Progenitor cell of endocrine pancreas (in vitro differentiated cells): ENCODE measurements at regions not wholly inside any gene's neighbourhood (a gene's known extent, or its start where the extent isn't known, plus 50 kb on each side); places are given as distances from the start of the nearest gene placed in this dataset.

Source experiments
- DNase-seq: peaks from one replicate; pipeline ENCODE4 v3.0.0; 2021; ENCODE audit warnings: low spot score; ENCODE audit not compliant: unreplicated experiment
- H3K27ac Mint-ChIP-seq: 2 replicates; pipeline ENCODE4 v1.8.0; 2021; ENCODE audit warnings: mild to moderate bottlenecking, moderate library complexity, mixed read lengths
- H3K27me3 Mint-ChIP-seq: 2 replicates; pipeline ENCODE4 v1.8.0; 2021; ENCODE audit warnings: mixed read lengths
- H3K36me3 Mint-ChIP-seq: 2 replicates; pipeline ENCODE4 v1.8.0; 2022; ENCODE audit warnings: mixed read lengths; ENCODE audit not compliant: insufficient read depth
- H3K4me1 Mint-ChIP-seq: 2 replicates; pipeline ENCODE4 v1.8.0; 2021; ENCODE audit warnings: low read depth, mixed read lengths
- H3K4me3 Mint-ChIP-seq: 2 replicates; pipeline ENCODE4 v1.8.0; 2021; ENCODE audit warnings: low read depth, mild to moderate bottlenecking, moderate library complexity, mixed read lengths
- H3K9me3 Mint-ChIP-seq: 2 replicates; pipeline ENCODE4 v1.8.0; 2021; ENCODE audit warnings: low read depth, mixed read lengths
- TF ChIP-seq, protein P1 (sequence below): fragments of 200-600 bp; sonication (generic); IDR thresholded peaks from one replicate; pipeline ENCODE4 v1.5.0; 2021; ENCODE audit warnings: antibody characterized with exemption, mild to moderate bottlenecking; ENCODE audit not compliant: unreplicated experiment

- TF ChIP-seq, protein P1, sequence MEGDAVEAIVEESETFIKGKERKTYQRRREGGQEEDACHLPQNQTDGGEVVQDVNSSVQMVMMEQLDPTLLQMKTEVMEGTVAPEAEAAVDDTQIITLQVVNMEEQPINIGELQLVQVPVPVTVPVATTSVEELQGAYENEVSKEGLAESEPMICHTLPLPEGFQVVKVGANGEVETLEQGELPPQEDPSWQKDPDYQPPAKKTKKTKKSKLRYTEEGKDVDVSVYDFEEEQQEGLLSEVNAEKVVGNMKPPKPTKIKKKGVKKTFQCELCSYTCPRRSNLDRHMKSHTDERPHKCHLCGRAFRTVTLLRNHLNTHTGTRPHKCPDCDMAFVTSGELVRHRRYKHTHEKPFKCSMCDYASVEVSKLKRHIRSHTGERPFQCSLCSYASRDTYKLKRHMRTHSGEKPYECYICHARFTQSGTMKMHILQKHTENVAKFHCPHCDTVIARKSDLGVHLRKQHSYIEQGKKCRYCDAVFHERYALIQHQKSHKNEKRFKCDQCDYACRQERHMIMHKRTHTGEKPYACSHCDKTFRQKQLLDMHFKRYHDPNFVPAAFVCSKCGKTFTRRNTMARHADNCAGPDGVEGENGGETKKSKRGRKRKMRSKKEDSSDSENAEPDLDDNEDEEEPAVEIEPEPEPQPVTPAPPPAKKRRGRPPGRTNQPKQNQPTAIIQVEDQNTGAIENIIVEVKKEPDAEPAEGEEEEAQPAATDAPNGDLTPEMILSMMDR, result no peak
- no peak for DNase-seq
- Mint-ChIP-seq H3K4me1 (peaks cover 6% of the 10 kb centered on the region), H3K27me3 (no peaks in the 10 kb centered on the region), H3K27ac (no peak overlapping the region), H3K4me3 (no peak overlapping the region), H3K9me3 (no peaks in the 10 kb centered on the region), H3K36me3 (no peaks in the 10 kb centered on the region)
Measured at GRCh38 chr10:62459072-62459471, 84.9 kb downstream of the ZNF365 start.

DNA sequence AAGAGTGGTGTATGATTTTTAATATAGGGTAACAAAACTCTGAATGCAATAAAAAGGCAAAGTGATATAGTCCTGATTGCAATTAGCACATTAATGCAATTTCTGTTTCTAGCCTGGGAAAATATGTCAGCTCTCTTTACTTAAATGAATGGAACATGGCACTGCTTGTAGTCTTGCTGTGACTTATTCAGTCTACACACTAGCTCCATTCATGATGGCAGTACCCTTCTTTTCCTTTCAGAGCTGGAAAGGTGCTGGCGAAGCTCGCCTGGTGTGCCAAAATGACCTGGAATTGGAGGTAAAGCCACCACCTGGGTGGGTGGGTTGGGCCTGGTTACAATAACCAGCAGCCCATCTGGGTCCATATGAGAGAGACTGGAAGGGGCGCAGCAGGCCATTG is 85.3 kb downstream of the ZNF365 start:
- no peak overlapping the region for H3K27ac Mint-ChIP-seq
- peaks cover 6% of the 10 kb centered on the region for H3K4me1 Mint-ChIP-seq
- no peaks in the 10 kb centered on the region for H3K27me3 Mint-ChIP-seq
- H3K4me3 Mint-ChIP-seq, result no peak overlapping the region
- H3K9me3 Mint-ChIP-seq, result no peaks in the 10 kb centered on the region
- TF ChIP-seq, protein P1, result no peak
- no peaks in the 10 kb centered on the region for H3K36me3 Mint-ChIP-seq
- no peak for DNase-seq

DNA sequence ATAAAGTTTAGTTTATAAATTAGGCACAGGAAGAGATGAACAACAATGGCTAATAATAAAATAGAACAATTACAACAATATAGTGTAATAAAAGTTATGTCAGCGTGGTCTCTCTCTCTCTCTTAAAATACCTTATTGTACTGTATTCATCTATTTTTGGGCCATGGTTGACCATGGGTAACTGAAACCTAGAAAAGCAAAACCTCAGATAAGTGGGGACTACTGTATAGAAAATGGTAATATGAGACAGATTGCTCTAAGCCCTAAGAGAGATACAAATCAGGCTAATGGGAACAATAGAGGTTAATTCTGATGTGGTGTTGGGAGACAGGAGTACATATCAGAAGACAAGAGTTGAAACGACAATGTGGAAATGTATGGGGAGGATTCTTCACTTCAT is 86.2 kb downstream of the ZNF365 start:
- no peaks in the 10 kb centered on the region for H3K36me3 Mint-ChIP-seq
- H3K4me3 Mint-ChIP-seq, result no peak overlapping the region
- no peak overlapping the region for H3K27ac Mint-ChIP-seq
- no peaks in the 10 kb centered on the region for H3K27me3 Mint-ChIP-seq
- no peaks in the 10 kb centered on the region for H3K9me3 Mint-ChIP-seq
- TF ChIP-seq, protein P1, result no peak
- no peaks in the 10 kb centered on the region for H3K4me1 Mint-ChIP-seq
- DNase-seq, result no peak

DNA sequence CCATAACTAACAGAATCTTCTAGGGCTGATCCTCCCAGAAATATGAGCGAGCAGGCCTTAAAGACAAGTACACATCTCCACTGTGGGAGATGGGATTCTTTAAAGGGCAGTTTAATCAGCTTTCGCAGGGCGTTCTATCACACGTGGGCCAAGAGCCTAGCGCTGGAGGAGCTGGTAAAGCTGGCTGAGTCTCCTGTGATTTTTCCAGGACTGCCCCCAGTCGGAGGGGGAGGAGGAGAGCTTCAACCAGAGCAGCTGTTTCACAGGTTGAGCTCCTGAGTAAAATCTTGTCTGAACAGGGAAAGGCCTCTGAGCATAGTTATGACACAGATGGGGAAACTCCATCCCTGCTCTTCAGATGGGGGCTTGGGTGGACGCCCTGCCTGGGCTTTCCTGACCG is 87.0 kb downstream of the ZNF365 start:
- Mint-ChIP-seq H3K27me3 (no peaks in the 10 kb centered on the region), H3K4me1 (no peaks in the 10 kb centered on the region), H3K36me3 (no peaks in the 10 kb centered on the region), H3K4me3 (no peak overlapping the region), H3K27ac (no peak overlapping the region), H3K9me3 (no peaks in the 10 kb centered on the region)
- TF ChIP-seq, protein P1, result no peak
- DNase-seq, result no peak

DNA sequence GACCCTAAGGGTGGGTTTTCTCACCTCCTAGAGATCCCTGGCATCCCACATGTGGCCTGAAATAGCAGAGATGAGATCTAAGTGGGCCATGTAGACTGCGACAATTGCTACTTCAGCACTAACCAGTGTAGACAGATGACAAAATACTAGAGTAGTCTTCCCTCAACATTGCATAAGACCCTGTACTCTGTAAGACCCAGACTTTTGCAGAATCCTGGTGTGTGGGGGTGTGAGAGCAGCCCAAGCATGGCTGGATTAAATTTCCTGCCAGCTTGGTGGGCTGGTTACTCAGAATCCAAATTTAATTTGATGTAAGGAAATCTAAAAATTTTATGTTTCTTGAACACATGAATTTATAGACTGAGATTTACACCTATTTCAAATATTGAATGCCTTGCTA is 88.3 kb downstream of the ZNF365 start:
- Mint-ChIP-seq H3K4me3 (no peak overlapping the region), H3K36me3 (no peaks in the 10 kb centered on the region), H3K9me3 (no peaks in the 10 kb centered on the region), H3K27me3 (no peaks in the 10 kb centered on the region), H3K4me1 (no peaks in the 10 kb centered on the region), H3K27ac (no peak overlapping the region)
- TF ChIP-seq, protein P1, result no peak
- no peak for DNase-seq

DNA sequence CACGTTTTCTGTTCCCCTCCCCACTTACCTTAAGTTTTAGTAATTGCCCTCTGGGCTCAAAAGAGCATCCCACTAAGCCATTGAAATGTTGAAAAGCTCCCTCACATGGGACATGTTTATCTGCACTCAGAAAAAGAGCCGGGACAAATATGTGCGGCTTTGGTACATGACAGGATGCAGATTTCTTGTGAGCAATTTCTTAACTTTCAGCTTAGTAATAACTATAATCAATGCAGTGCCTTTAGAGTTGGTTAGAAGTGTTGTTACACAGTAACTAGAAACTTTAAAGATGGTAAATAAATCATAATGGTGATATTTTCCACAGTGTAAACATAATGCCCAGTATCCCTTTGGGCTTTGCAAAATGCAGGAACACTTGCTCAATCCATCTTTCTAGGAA is 89.2 kb downstream of the ZNF365 start:
- Mint-ChIP-seq H3K4me3 (no peak overlapping the region), H3K9me3 (no peaks in the 10 kb centered on the region), H3K4me1 (no peaks in the 10 kb centered on the region), H3K27me3 (no peaks in the 10 kb centered on the region), H3K36me3 (no peaks in the 10 kb centered on the region), H3K27ac (no peak overlapping the region)
- TF ChIP-seq, protein P1, result no peak
- no peak for DNase-seq
